ENCODE measurements at regions not wholly inside any gene's neighbourhood (a gene's known extent, or its start where the extent isn't known, plus 50 kb on each side); places are given as distances from the start of the nearest gene placed in this dataset.
"Not testable (repeated sequence)": the region's sequence is repeated elsewhere in the genome, so short reads cannot be mapped to it uniquely, and the experiment has no call there.

GRCh38 chr15:30769390-30770124, 134.2 kb upstream of the FAN1 start:
- not testable (repeated sequence) for TF ChIP-seq POLR2A, POLR2AphosphoS5 (IDR thresholded peaks at IDR 0.05; ENCODE audit: low read depth, low read length)
